ENCODE measurements at regions not wholly inside any gene's neighbourhood (a gene's known extent, or its start where the extent isn't known, plus 50 kb on each side); places are given as distances from the start of the nearest gene placed in this dataset.

DNA sequence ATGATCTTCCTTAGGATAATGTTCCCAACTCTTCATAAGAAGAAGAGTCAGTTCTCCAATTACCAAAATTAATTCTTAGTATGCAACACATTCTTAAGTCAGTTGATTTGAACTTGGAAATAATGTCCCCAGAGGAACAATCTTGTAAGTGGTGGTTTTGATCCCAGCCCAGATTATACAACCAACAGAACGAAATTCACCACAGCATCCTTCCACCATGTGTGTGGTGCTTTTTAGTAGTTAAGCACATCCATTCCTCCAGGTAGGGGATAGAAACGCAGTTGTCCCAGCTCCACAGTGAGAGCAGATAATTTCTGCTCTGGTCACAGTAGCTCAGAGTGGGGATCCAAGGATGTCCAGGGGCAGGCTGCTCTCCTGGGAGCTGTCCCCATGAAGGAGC, 161.7 kb upstream of the SLC39A10 start:
- no peak for DNase-seq

DNA sequence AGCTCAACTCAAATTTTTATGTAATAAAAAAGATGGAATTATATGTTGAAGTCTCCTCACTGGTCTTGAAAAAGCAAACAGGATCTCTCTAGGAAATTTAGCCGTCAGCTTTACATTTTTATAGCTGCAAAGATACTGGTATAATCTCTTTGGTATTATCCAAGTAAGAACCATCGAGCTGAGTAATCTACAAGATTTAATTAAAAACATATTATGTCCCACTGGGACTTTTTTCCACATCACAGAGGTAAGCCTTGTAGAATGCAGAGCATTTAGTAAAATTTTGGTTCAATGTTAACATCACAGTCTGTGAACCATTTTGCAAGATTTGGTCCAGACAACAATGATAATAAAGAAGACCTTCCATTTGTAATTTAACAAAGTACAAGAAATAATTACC, 162.6 kb upstream of the SLC39A10 start:
- no peak for DNase-seq

DNA sequence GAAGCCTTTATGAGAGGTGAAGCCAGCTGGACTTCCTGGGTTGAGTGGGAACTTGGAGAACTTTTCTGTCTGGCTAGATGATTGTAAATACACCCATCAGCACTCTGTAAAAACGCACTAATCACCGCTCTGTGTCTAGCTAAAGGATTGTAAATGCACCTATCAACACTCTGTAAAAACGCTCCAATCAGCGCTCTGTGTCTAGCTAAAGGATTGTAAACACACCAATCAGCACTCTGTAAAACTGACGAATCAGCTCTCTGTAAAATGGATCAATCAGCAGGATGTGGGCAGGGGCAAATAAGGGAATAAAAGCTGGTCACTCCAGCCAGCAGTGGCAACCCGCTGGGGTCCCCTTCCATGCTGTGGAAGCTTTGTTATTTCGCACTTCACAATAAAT, 163.6 kb upstream of the SLC39A10 start:
- no peak for DNase-seq

DNA sequence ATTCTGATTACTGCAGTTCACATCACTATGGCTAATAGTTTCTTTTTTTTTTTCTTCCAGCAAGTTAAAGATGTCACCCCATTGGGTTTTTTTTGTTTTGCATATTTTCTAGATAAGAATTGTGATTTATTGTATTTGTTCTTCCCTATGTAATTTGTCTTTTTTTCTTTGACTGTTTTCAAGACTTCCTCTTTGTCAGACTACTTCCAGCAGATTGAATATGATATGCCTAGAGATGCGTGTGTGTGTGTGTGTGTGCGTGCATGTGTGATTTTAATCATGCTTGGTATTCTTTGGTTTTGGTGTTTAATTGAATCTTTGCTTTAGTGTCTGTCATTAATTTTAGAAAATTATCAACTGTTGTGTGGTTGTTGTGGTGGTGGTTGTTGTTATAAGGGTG, 166.7 kb upstream of the SLC39A10 start:
- DNase-seq: no peak

- no peak for DNase-seq
Measured at GRCh38 chr2:195489101-195489500, 167.9 kb upstream of the SLC39A10 start.

GRCh38 chr2:195488567-195488966, 168.5 kb upstream of the SLC39A10 start:
- no peak for DNase-seq

DNA sequence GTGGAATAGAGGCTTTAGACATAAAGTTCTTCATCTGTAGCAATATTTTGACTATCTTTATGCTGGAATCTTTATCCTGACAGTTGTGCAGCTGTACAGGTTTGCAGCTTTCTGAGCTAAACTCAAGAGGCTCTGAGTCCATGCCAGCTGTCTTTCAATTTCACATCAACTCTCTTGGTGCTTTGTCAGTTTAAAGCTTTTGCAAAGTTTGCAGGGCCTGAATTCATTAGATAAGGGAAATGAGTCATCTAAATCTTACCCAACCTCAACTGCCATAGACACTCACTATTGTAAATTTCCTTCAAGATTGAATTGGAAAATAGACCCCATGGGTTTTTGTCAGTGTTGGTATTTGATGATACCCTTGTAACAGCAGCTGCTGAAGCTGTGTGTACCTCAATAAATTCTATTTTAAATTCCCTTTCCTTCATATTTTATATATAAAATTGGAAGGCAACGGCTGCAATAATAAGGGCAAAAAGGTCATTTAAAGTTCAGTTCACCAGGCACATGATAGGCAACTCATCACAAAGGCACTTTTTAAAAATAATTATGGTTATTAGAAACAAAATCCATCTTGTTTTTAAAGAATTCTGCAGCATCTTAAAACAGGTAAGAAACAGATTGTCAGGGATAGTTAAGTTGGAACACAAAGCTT, 169.9 kb upstream of the SLC39A10 start:
- no peak for DNase-seq

GRCh38 chr2:195486520-195486919, 170.5 kb upstream of the SLC39A10 start:
- no peak for DNase-seq

GRCh38 chr2:195482010-195482409, 175.0 kb upstream of the SLC39A10 start:
- no peak for DNase-seq

- no peak for DNase-seq
Measured at GRCh38 chr2:195480121-195480520, 176.9 kb upstream of the SLC39A10 start.

- no peak for DNase-seq
Measured at GRCh38 chr2:195479407-195479806, 177.6 kb upstream of the SLC39A10 start.

DNA sequence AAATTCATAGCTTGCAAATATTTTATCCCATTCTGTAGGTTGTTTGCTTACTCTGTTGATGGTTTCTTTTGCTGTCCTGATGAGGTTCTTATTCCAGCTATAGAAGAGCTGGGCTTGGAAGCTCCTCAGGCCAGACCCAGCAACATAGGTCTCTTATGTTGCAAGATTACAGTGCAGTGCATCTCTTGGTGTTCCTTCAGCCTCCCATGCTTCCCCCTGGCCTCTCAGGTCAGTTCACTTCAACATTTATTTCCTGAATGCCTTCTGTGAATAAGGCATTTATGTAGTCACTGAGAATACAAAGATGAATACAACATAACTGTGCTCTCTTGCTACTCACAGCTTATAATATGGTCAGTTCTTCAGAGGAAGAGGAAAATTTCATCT, 179.0 kb upstream of the SLC39A10 start:
- DNase-seq: no peak

DNA sequence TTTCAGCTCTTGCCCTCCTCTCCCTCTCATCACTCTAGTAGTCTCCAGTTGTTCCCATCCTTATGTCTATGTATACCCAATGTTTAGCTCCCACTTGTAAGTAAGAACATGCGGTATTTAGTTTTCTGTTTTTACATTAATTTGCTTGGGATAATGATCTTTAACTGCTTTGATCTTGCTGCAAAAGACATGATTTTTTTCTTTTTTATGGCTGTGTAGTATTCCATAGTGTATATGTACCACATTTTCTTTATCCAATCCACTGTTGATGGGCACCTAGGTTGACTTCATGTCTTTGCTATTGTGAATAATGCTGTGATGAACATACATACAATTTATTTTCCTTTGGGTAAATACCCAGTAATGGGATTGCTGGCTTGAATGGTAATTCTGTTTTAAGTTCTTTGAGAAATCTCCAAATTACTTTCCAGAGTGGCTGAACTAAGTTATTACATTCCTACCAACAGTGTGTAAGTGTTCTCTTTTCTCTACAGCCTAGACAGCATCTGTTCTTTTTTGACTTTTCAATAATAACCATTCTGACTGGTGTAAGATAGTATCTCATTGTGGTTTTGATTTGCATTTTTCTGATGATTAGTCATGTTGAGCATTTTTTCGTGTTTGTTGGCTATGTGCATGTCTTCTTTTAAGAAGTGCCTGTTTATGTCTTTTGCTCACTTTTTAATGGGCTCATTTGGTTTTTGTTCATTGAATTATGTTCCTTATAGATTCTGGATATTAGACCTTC, 179.6 kb upstream of the SLC39A10 start:
- DNase-seq: no peak

- DNase-seq: no peak
Measured at GRCh38 chr2:195475336-195475735, 181.7 kb upstream of the SLC39A10 start.

DNA sequence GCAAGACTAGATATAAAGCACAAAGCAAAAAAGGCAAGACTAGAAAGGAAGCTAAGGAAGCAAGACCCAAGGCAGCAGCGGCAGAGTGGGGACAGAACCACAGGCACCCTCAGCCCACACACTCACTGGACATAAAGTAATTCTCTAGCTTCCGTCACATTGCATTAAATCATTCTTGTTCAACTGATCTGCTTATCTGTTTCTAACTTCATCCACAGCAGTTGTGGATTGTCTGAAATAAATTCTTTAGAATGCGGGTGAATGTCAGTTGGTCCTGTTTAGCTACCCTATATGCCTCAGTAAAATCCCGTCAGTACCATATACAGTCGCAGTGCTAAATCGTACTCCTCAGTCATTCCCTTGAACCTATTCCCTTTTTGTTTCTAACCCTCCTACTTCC, 183.2 kb upstream of the SLC39A10 start:
- no peak for DNase-seq

- DNase-seq: no peak
Measured at GRCh38 chr2:195472501-195473234, 184.4 kb upstream of the SLC39A10 start.

DNA sequence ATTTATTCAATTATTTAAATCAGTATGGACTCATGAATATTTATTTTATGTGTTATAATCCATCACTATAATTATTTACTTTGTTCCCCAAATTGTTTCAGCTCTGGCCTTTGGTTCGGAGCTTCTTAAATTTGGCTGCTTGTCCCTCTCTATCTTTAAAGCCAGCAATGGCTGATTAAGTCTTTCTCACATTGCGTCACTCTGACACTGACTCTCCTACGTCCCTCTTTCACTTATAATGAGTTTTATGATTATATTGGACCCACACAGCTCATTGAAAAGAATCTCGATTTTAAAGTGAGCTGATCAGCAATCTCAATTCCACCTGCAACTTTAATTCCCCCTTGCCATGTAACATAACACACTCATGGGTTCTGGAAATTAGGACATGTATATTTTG, 185.2 kb upstream of the SLC39A10 start:
- no peak for DNase-seq

- no peak for DNase-seq
Measured at GRCh38 chr2:195471163-195471562, 185.9 kb upstream of the SLC39A10 start.

- DNase-seq: no peak
Measured at GRCh38 chr2:195470622-195471021, 186.4 kb upstream of the SLC39A10 start.

- no peak for DNase-seq
Measured at GRCh38 chr2:195468771-195469170, 188.3 kb upstream of the SLC39A10 start.

DNA sequence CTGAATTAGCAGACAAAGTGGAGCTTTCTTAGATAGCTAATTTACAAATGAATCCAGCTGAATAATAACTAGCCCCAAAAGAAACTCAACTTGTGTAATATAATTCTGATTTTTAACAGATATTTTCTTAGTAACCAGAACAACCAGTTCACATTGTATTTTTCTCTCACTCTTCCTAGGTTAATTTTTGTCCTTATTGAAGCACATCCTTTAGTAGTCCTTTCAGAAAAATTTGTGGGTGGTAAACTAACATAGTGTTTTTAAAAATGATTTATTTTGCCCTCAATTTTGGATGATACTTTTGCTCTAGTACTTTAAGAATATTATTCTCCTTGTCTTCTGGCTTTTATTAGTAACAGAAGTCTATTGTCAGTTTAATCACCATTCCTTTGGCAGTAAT, 190.6 kb upstream of the SLC39A10 start:
- no peak for DNase-seq

DNA sequence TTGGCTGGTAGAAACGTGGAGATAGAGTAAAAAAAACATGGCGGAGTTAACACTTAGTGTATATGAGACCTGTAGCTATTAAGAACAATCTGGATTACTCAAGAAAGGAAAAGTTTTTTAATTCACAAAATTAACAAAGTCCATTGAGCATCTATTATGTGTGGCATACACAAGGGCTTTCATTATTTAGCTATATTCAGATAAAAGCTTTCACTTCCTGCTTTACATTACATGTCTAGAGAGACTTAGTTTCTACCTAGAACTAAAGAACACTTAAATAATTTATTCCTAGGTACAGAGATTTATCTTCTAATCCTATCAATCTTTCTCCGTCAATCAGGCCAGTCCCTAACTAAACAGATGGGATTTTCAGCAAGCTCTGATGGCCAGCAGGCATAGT, 196.0 kb upstream of the SLC39A10 start:
- no peak for DNase-seq

DNA sequence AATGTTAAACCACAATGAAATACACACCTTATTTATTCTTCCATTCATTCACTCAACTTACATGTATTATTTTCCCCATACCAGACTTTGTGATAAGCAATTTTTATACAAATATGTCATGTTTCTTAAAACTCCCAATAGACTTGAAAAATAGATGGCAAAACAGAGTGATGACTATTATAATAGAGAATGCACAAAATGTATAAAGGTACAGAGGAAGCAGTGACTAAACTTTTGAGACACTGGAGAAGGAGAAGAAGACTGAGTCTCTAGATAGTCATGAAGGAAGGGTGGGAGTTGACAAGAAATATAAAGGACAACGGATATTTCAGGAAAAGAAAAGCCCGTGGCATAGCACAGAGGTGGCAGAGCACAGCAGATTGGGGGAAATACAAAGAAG, 198.1 kb upstream of the SLC39A10 start:
- no peak for DNase-seq

DNA sequence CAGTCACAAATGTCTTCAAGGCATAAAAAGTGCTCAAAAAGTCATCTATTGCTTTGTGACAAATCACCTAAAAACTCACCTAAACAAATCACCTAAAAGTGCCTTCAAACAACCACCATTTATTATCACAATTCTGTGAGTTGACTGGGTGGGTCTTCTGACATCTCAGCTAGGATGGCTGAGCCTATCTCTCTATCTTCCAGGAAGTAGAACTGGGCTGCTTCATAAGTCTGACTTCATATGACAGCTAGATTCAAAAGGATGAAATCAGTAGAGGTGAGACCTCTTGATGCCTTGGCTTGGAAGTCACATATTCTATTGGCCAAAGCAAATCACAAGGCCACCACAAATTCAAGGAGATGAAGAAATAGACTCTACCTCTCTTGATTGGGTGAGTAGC, 199.2 kb upstream of the SLC39A10 start:
- DNase-seq: no peak

Data from NCI-H146 (cell line).